GM20000 (cell line): ENCODE measurements at regions not wholly inside any gene's neighbourhood (a gene's known extent, or its start where the extent isn't known, plus 50 kb on each side); places are given as distances from the start of the nearest gene placed in this dataset.
"Not testable (repeated sequence)": the region's sequence is repeated elsewhere in the genome, so short reads cannot be mapped to it uniquely, and the experiment has no call there.

Source experiments
- DNase-seq: peaks from one replicate; pipeline ENCODE4 v3.0.0; 2012; ENCODE audit warnings: low spot score
- CTCF ChIP-seq: IDR thresholded peaks from 2 replicates; pipeline ENCODE4 v1.5.1; 2012; ENCODE audit warnings: mild to moderate bottlenecking, control low read depth; ENCODE audit errors: extremely low read depth, missing control alignments

GRCh38 chr6:27778625-27779417 is 133.4 kb downstream of the OR2B2 start:
- TF ChIP-seq CTCF, result no peak
- no peak for DNase-seq

- no peak for DNase-seq
- no peak for TF ChIP-seq CTCF
Measured at GRCh38 chr6:27777614-27778355, 134.4 kb downstream of the OR2B2 start.

GRCh38 chr6:27777126-27777525 is 135.1 kb downstream of the OR2B2 start:
- peak; percentile 35 for DNase-seq
- no peak for TF ChIP-seq CTCF

- DNase-seq, result no peak
- no peak for TF ChIP-seq CTCF
Measured at GRCh38 chr6:27776504-27776903, 135.7 kb downstream of the OR2B2 start.

GRCh38 chr6:27775796-27776184 is 136.4 kb downstream of the OR2B2 start:
- no peak for TF ChIP-seq CTCF
- no peak for DNase-seq

- DNase-seq, result not testable (repeated sequence)
Measured at GRCh38 chr6:27775138-27775795, 136.9 kb downstream of the OR2B2 start.

- not testable (repeated sequence) for DNase-seq
Measured at GRCh38 chr6:27774264-27774600, 138.0 kb downstream of the OR2B2 start.

- DNase-seq, result not testable (repeated sequence)
Measured at GRCh38 chr6:27773542-27774263, 138.5 kb downstream of the OR2B2 start.
